ENCODE measurements at regions not wholly inside any gene's neighbourhood (a gene's known extent, or its start where the extent isn't known, plus 50 kb on each side); places are given as distances from the start of the nearest gene placed in this dataset.

DNA sequence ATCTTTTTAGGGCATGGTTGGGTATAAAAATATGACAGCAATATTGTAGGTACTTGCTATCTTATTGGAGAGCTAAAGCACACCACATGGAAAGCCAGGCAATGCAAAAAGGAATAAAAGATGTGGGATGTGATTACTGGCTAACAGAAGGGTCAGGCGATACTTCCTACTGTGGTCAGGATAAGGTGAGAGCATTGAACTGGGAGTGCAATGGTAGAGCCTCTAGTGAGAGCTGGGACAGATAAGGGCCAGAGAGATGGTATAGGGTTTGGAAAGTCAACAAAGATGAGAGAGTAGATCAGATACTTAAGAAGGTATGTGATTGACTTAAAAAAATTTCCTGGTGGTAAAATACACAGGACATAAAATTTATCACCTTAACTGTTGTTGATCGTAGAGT is 160.7 kb upstream of the MAN1A1 start:
- no peaks in the 10 kb centered on the region for H3K9me2 ChIP-seq (ENCODE audit: insufficient read depth)
- Mint-ChIP-seq H3K4me1 (peaks cover 8% of the 10 kb centered on the region; the same call in 2 of the 3 replicates), H3K36me3 (ENCODE audit: low read depth) (no peaks in the 10 kb centered on the region), H3K27me3 (ENCODE audit: insufficient read depth, low read depth, poor library complexity) (no peaks in the 10 kb centered on the region), H3K9me3 (no peaks in the 10 kb centered on the region), H3K4me3 (no peak overlapping the region), H3K27ac (no peak overlapping the region)
- H3K4me2 ChIP-seq, result no peak overlapping the region
- TF ChIP-seq POLR2AphosphoS5 (IDR thresholded peaks at IDR 0.05; ENCODE audit: low read depth) (no peak), NANOG (IDR thresholded peaks at IDR 0.05; ENCODE audit: borderline replicate concordance) (no peak), STAT1 (IDR thresholded peaks at IDR 0.05; ENCODE audit: unreplicated experiment) (no peak), EZH2 (IDR thresholded peaks at IDR 0.05; ENCODE audit: low read depth, unreplicated experiment) (no peak), ZNF114 (CRISPR knock-in tag; IDR thresholded peaks at IDR 0.05) (no peak), JUNB (IDR thresholded peaks at IDR 0.05; ENCODE audit: unreplicated experiment) (no peak), ZNF462 (CRISPR knock-in tag; IDR thresholded peaks at IDR 0.05) (no peak), ZNF331 (CRISPR knock-in tag; IDR thresholded peaks at IDR 0.05; ENCODE audit: low read depth) (no peak), CTCF (conservative IDR thresholded peaks at IDR 0.05; ENCODE audit: low read depth in 2 of 2) (no peak), CREB1 (CRISPR knock-in tag; IDR thresholded peaks at IDR 0.05; ENCODE audit: low read depth) (no peak), EZH2phosphoT487 (IDR thresholded peaks at IDR 0.05; ENCODE audit: unreplicated experiment) (no peak)
- TF ChIP-seq, protein P1, sequence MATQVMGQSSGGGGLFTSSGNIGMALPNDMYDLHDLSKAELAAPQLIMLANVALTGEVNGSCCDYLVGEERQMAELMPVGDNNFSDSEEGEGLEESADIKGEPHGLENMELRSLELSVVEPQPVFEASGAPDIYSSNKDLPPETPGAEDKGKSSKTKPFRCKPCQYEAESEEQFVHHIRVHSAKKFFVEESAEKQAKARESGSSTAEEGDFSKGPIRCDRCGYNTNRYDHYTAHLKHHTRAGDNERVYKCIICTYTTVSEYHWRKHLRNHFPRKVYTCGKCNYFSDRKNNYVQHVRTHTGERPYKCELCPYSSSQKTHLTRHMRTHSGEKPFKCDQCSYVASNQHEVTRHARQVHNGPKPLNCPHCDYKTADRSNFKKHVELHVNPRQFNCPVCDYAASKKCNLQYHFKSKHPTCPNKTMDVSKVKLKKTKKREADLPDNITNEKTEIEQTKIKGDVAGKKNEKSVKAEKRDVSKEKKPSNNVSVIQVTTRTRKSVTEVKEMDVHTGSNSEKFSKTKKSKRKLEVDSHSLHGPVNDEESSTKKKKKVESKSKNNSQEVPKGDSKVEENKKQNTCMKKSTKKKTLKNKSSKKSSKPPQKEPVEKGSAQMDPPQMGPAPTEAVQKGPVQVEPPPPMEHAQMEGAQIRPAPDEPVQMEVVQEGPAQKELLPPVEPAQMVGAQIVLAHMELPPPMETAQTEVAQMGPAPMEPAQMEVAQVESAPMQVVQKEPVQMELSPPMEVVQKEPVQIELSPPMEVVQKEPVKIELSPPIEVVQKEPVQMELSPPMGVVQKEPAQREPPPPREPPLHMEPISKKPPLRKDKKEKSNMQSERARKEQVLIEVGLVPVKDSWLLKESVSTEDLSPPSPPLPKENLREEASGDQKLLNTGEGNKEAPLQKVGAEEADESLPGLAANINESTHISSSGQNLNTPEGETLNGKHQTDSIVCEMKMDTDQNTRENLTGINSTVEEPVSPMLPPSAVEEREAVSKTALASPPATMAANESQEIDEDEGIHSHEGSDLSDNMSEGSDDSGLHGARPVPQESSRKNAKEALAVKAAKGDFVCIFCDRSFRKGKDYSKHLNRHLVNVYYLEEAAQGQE (IDR thresholded peaks at IDR 0.05; ENCODE audit: unreplicated experiment), result no peak
- no peak overlapping the region for H2AFZ ChIP-seq
- DNase-seq (ENCODE audit: low spot score) (no peak), ATAC-seq (no peak)
- H3K4me1 ChIP-seq (ENCODE audit: insufficient read depth), result no peaks in the 10 kb centered on the region
- no peak overlapping the region for H3K27ac ChIP-seq (ENCODE audit: low read depth)
- no peaks in the 10 kb centered on the region for H4K20me1 ChIP-seq (replicated peaks; ENCODE audit: insufficient read depth)
- H3F3A ChIP-seq (replicated peaks; ENCODE audit: low read depth), result no peaks in the 10 kb centered on the region
- H3K27me3 ChIP-seq (ENCODE audit: insufficient read depth), result no peaks in the 10 kb centered on the region
- no peaks in the 10 kb centered on the region for H3K79me2 ChIP-seq (replicated peaks; ENCODE audit: insufficient read depth)
- no peak overlapping the region for H3K4me3 ChIP-seq
- no peaks in the 10 kb centered on the region for H3K36me3 ChIP-seq (ENCODE audit: insufficient read depth)
